Skin epidermis (tissue), 12 donors: ENCODE measurements at regions not wholly inside any gene's neighbourhood (a gene's known extent, or its start where the extent isn't known, plus 50 kb on each side); places are given as distances from the start of the nearest gene placed in this dataset.
"Not testable (repeated sequence)": the region's sequence is repeated elsewhere in the genome, so short reads cannot be mapped to it uniquely, and the experiment has no call there.

Source experiments
- H3K27ac ChIP-seq, 21 experiments: fragments of 200-600 bp; sonication (generic) in 11 of 21; one replicate each; pipeline ENCODE4 v1.5.0; 2020; ENCODE audit warnings: mild to moderate bottlenecking in 3 of 21, inconsistent platforms in 2 of 21, moderate library complexity in 2 of 21
- H3K4me3 ChIP-seq, 7 experiments: fragments of 200-600 bp; sonication (generic) in 2 of 7; one replicate each; pipeline ENCODE4 v1.5.0; 2020; ENCODE audit warnings: inconsistent platforms in 2 of 7, mild to moderate bottlenecking in 2 of 7, moderate library complexity in 1 of 7

GRCh38 chr16:85446951-85447692, 166.0 kb upstream of the GSE1 start:
- Histone ChIP-seq H3K4me3 (no peak overlapping the region), H3K27ac (no peak overlapping the region)

- Histone ChIP-seq H3K4me3 (no peak overlapping the region), H3K27ac (no peak overlapping the region)
Observed at GRCh38 chr16:85447693-85448313, 165.3 kb upstream of the GSE1 start.

GRCh38 chr16:85448557-85449190, 164.4 kb upstream of the GSE1 start:
- peak overlapping the region in 5 of 21 experiments; percentile 22 to 67 (median 29) for H3K27ac ChIP-seq

GRCh38 chr16:85449191-85449884, 163.8 kb upstream of the GSE1 start:
- Histone ChIP-seq H3K27ac (peak overlapping the region in 3 of 21 experiments; percentile 27 to 67 (median 48)), H3K4me3 (no peak overlapping the region)

More at GRCh38 chr16:85448557-85449190, 164.4 kb upstream of the GSE1 start:
- H3K4me3 ChIP-seq: no peak overlapping the region

GRCh38 chr16:85449885-85450245, 163.3 kb upstream of the GSE1 start:
- Histone ChIP-seq H3K27ac (no peak overlapping the region), H3K4me3 (no peak overlapping the region)

GRCh38 chr16:85451142-85451541, 162.0 kb upstream of the GSE1 start:
- not testable (repeated sequence) for H3K4me3 ChIP-seq, H3K27ac ChIP-seq

GRCh38 chr16:85451641-85452363, 161.3 kb upstream of the GSE1 start:
- H3K4me3 ChIP-seq: no peak overlapping the region

GRCh38 chr16:85452364-85453193, 160.5 kb upstream of the GSE1 start:
- Histone ChIP-seq H3K27ac (no peak overlapping the region), H3K4me3 (no peak overlapping the region)

More at GRCh38 chr16:85451641-85452363, 161.3 kb upstream of the GSE1 start:
- no peak overlapping the region for H3K27ac ChIP-seq

- no peak overlapping the region for H3K27ac ChIP-seq
- no peak overlapping the region for H3K4me3 ChIP-seq
Observed at GRCh38 chr16:85453194-85453678, 159.9 kb upstream of the GSE1 start.

- Histone ChIP-seq H3K4me3 (no peak overlapping the region), H3K27ac (no peak overlapping the region)
Observed at GRCh38 chr16:85453703-85454102, 159.4 kb upstream of the GSE1 start.

GRCh38 chr16:85454171-85454872, 158.8 kb upstream of the GSE1 start:
- no peak overlapping the region for H3K27ac ChIP-seq
- H3K4me3 ChIP-seq: no peak overlapping the region

GRCh38 chr16:85455534-85455933, 157.6 kb upstream of the GSE1 start:
- H3K4me3 ChIP-seq: no peak overlapping the region
- H3K27ac ChIP-seq: no peak overlapping the region

GRCh38 chr16:85457366-85457765, 155.8 kb upstream of the GSE1 start:
- H3K27ac ChIP-seq: no peak overlapping the region

GRCh38 chr16:85458968-85459367, 154.2 kb upstream of the GSE1 start:
- no peak overlapping the region for H3K4me3 ChIP-seq
- H3K27ac ChIP-seq: no peak overlapping the region

More at GRCh38 chr16:85457366-85457765, 155.8 kb upstream of the GSE1 start:
- H3K4me3 ChIP-seq: no peak overlapping the region

GRCh38 chr16:85459529-85460251, 153.4 kb upstream of the GSE1 start:
- peak overlapping the region in 1 of 21 experiments; percentile 8 for H3K27ac ChIP-seq
- no peak overlapping the region for H3K4me3 ChIP-seq

- Histone ChIP-seq H3K27ac (peak overlapping the region in 1 of 21 experiments; percentile 33), H3K4me3 (no peak overlapping the region)
Observed at GRCh38 chr16:85460252-85461021, 152.7 kb upstream of the GSE1 start.
